SH-SY5Y (cell line): ENCODE measurements at regions not wholly inside any gene's neighbourhood (a gene's known extent, or its start where the extent isn't known, plus 50 kb on each side); places are given as distances from the start of the nearest gene placed in this dataset.

Source experiments
- GATA2 ChIP-seq: IDR thresholded peaks from 2 replicates; pipeline ENCODE4 v1.6.1; 2011; ENCODE audit warnings: mild to moderate bottlenecking, low read depth, low read length
- GATA3 ChIP-seq: IDR thresholded peaks from 2 replicates; pipeline ENCODE4 v1.6.1; 2011; ENCODE audit warnings: low read depth, mild to moderate bottlenecking, low read length, moderate library complexity

DNA sequence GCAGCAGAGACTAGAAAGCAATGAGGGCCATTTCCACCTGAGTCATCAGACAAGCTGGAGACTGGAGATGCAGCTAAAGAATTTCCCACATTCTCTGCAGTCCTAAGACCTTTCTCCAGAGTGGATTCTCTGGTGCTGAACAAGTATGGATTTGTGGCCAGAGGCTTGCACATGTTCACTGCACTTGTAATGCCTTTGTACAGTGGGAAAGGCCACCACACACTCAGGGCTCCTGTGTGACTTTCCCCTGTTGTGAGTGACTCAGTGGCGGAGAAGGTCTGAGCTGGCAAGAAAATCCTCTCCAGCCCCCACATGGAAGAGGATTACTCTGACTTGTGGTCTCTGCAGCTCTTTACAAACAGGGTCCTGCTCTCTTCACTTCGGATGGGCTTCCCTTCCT, 192.3 kb downstream of the C6orf118 start:
- TF ChIP-seq GATA2 (no peak), GATA3 (no peak)
